Activated CD4-positive, alpha-beta T cell treated with anti-CD3 and anti-CD28 coated beads for 36 hours (primary cell): ENCODE measurements at regions not wholly inside any gene's neighbourhood (a gene's known extent, or its start where the extent isn't known, plus 50 kb on each side); places are given as distances from the start of the nearest gene placed in this dataset.

Experiments used
- ATAC-seq: fragments of 200-7000 bp; cut with Tn5 transposase; one replicate; pipeline ENCODE4 v1.10.0; 2021; ENCODE audit warnings: mild to moderate bottlenecking, moderate library complexity
- CTCF ChIA-PET: fragments of 350-600 bp; sonication (Branson Sonifier 250); formaldehyde crosslinking; loops from one replicate; lab custom pipeline; 2021; ENCODE audit warnings: antibody characterized with exemption; lab: Charles Lee
- POLR2A ChIA-PET: fragments of 350-600 bp; sonication (Branson Sonifier 250); formaldehyde crosslinking; loops from one replicate; lab custom pipeline; 2021; ENCODE audit warnings: antibody characterized with exemption, inconsistent platforms; lab: Charles Lee
- DNase-seq: peaks from one replicate; pipeline ENCODE4 v3.0.0-alpha.2; 2020
- H3K27ac Mint-ChIP-seq: one replicate; pipeline ENCODE4 v1.8.0; 2021; ENCODE audit warnings: mixed read lengths
- H3K27me3 Mint-ChIP-seq: one replicate; pipeline ENCODE4 v1.8.0; 2021; ENCODE audit warnings: mixed read lengths
- H3K36me3 Mint-ChIP-seq: one replicate; pipeline ENCODE4 v1.8.0; 2021; ENCODE audit warnings: low read depth, mixed read lengths
- H3K4me1 Mint-ChIP-seq: one replicate; pipeline ENCODE4 v1.8.0; 2021; ENCODE audit warnings: mixed read lengths
- H3K4me3 Mint-ChIP-seq: one replicate; pipeline ENCODE4 v1.8.0; 2021; ENCODE audit warnings: mild to moderate bottlenecking, moderate library complexity, mixed read lengths
- H3K9me3 Mint-ChIP-seq: one replicate; pipeline ENCODE4 v1.8.0; 2021; ENCODE audit warnings: low read depth, mixed read lengths
- intact Hi-C, 2 experiments: fragments of 100-400 bp; cut with DNase I in 1 of 2; cut with micrococcal nuclease in 1 of 2; formaldehyde crosslinking; loops; one replicate each; pipeline versions ENCODE4 v1.14.2 to v1.15.1; 2022 to 2024; cut with DNase I, micrococcal nuclease

DNA sequence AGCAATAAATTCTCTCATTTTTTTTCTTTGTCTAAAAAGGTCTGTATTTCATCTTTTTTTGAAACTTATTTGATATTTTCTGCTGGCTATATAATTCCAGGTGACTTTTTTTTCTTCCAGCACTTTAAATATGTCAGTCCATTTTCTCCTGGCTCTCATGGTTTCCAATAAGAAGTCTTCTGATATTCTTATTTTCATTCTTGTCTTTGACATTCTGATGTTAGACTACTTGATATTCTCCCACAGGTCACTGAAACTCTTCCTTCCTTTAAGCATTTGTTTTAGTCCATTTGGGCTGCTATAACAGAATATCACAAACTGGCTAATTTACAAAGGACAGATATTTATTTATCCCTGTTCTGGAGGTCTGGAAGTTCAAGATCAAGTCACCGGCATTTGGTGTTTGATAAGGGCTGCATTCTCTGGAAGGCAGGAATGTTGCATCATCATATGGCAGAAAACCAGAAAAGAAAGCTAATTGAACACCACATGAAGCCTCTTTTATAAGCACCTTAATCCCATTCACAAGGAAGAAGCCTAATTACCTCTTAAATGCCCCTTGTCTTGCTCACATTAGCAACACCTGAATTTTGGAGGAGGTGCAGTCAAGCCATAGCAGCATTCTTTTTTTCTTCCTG, 242.1 kb upstream of the TNRC6C start:
- H3K9me3 Mint-ChIP-seq, result peaks cover 13% of the 10 kb centered on the region
- H3K4me3 Mint-ChIP-seq, result no peak overlapping the region
- ChIA-PET CTCF (interaction anchor here (1.0 kb wide), 1 partner anchor 50 kb away, joined by 3 read pairs; no protein-coding TSS in a partner anchor), POLR2A (interaction anchor here (0.7 kb wide), 1 partner anchor 38 kb away, joined by 3 read pairs; no protein-coding TSS in a partner anchor)
- no peaks in the 10 kb centered on the region for H3K36me3 Mint-ChIP-seq
- no peak overlapping the region for H3K27ac Mint-ChIP-seq
- peaks cover 2% of the 10 kb centered on the region for H3K27me3 Mint-ChIP-seq
- intact Hi-C loops, result no loop called here
- ATAC-seq (no peak), DNase-seq (no peak)
- no peaks in the 10 kb centered on the region for H3K4me1 Mint-ChIP-seq

DNA sequence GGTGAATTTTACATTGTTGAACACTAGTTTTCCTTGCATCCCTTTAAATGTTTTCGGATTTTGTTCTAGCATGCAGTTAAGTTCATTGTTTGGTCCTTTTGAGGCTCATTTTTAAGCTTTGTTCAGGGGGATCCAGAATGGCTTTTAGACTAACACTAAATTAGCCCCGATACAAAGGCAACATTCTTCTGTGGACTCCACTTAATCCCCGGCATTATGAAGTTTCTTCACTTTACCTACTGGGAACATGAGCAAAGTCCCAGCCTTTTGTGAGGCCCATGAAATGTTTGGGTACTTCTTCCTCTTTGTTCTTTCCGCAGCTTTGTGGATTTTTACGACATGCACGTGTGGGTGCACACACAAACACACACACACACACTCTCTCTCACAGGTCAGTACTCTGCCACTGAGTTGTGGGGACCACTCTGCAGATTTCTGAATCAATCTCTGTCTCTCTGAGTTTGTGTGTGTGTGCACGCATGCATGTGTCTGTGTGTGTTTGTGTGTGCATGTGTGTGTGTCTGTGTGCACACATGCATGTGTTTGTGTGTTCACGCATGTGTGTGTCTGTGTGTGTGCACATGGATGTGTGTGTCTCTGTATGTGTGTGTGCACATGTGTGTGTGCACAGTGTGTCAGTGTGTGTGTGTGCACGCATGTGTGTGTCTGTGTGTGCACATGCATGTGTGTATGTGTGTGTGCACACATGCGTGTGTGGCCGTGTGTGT, 240.4 kb upstream of the TNRC6C start:
- POLR2A ChIA-PET, result no interaction called here
- no peak for DNase-seq
- CTCF ChIA-PET, result no interaction called here

DNA sequence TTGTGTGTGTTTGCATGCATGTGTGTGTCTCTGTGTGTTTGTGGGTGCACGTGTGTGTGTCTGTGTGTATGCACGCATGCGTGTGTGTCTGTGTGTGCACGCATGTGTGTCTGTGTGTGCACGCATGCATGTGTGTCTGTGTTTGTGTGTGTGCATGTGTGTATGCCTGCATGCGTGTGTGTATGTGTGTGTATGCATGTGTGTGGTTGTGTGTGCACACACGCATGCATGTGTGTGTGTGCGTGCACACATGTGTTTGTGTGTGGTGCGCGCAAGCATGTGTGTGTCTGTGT, 239.9 kb upstream of the TNRC6C start:
- no peak for DNase-seq
- H3K9me3 Mint-ChIP-seq, result peaks cover 13% of the 10 kb centered on the region

More for the DNA sequence above, 240.4 kb upstream of the TNRC6C start:
- no peak for ATAC-seq
- Mint-ChIP-seq H3K27ac (no peak overlapping the region), H3K36me3 (no peaks in the 10 kb centered on the region), H3K4me1 (no peaks in the 10 kb centered on the region), H3K9me3 (peaks cover 13% of the 10 kb centered on the region), H3K4me3 (no peak overlapping the region), H3K27me3 (peaks cover 2% of the 10 kb centered on the region)
- intact Hi-C loops, result no loop called here

GRCh38 chr17:77719806-77720205, 238.7 kb upstream of the TNRC6C start:
- Mint-ChIP-seq H3K4me3 (no peak overlapping the region), H3K36me3 (no peaks in the 10 kb centered on the region), H3K4me1 (no peaks in the 10 kb centered on the region), H3K27me3 (peaks cover 2% of the 10 kb centered on the region), H3K27ac (no peak overlapping the region), H3K9me3 (peaks cover 10% of the 10 kb centered on the region)
- intact Hi-C loops, result no loop called here
- CTCF ChIA-PET, result interaction anchor here (0.6 kb wide), 1 partner anchor 310 kb away, joined by 3 read pairs; no protein-coding TSS in a partner anchor
- ATAC-seq (no peak), DNase-seq (no peak)
- POLR2A ChIA-PET, result no interaction called here

More for the DNA sequence above, 239.9 kb upstream of the TNRC6C start:
- Mint-ChIP-seq H3K36me3 (no peaks in the 10 kb centered on the region), H3K4me1 (no peaks in the 10 kb centered on the region), H3K27me3 (peaks cover 2% of the 10 kb centered on the region), H3K4me3 (no peak overlapping the region), H3K27ac (no peak overlapping the region)
- ChIA-PET CTCF (no interaction called here), POLR2A (no interaction called here)
- intact Hi-C loops, result no loop called here
- ATAC-seq, result no peak

DNA sequence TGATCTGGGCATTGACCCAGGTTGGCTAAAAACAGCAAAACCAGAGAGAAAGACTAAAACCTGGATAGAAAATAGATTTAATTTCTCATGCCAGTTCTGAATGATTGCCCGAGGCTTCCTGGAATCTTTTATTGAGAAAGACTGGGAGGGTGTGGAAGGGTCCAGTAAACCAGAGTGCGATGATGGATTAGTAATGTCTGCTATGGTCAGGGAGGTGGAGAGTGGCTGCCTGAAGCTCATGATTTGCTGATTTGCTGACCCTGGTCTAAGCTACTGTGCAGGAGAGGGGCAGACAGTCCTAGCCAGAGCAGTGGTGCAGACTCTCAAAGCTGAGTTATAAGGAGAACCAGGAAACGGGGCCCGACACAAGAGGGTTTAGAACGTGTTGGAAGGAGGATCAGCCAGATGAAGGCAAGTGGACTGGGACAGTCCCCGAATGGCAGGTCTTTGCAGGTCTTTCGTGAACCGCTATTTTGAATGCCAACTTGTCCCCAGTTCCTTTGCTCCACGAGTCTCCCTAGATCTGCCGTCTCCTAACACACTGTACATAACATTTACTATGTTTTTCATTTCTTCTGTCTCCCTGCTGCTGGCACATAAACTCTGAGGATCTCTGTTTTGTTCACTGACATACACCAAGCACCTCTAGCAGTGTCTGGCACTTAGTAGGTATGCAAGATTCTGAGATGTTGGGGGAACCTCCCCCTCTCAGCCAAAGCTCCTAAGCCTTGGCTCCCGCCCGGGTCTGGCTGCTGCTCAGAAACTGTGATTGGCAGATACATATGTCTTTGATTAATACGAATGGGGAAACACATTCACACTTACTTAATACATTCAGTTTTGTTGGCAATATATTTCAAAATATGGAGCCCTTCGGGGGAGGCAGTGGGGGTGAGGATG, 237.3 kb upstream of the TNRC6C start:
- ATAC-seq, result no peak
- Mint-ChIP-seq H3K36me3 (no peaks in the 10 kb centered on the region), H3K4me3 (no peak overlapping the region), H3K4me1 (no peaks in the 10 kb centered on the region), H3K27ac (no peak overlapping the region), H3K9me3 (peaks cover 8% of the 10 kb centered on the region), H3K27me3 (peaks cover 2% of the 10 kb centered on the region)
- ChIA-PET POLR2A (no interaction called here), CTCF (interaction anchor here (0.7 kb wide), 1 partner anchor 1312 kb away, joined by 3 read pairs; no protein-coding TSS in a partner anchor)
- no peak for DNase-seq
- intact Hi-C loops, result no loop called here

DNA sequence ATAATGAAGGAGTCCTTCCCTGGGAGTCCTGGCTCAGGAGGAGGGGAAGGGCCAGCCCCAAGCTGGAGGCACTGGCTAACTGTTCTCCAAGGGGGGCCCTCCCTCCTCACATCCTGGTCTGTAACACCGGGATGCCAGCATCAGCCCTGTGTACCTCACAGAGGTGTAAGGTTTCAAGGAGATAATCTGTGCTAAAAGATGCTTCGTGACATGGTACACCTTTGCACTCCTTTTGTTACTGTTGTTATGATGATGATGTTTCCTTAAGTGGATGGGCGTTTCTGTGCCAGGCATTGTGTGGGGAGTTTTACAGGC, 236.7 kb upstream of the TNRC6C start:
- no peaks in the 10 kb centered on the region for H3K36me3 Mint-ChIP-seq
- DNase-seq, result no peak
- ChIA-PET CTCF (interaction anchor here (0.7 kb wide), 1 partner anchor 1312 kb away, joined by 3 read pairs; no protein-coding TSS in a partner anchor), POLR2A (no interaction called here)
- H3K27ac Mint-ChIP-seq, result no peak overlapping the region
- no peaks in the 10 kb centered on the region for H3K4me1 Mint-ChIP-seq
- ATAC-seq, result no peak
- H3K27me3 Mint-ChIP-seq, result peaks cover 2% of the 10 kb centered on the region
- H3K4me3 Mint-ChIP-seq, result no peak overlapping the region
- H3K9me3 Mint-ChIP-seq, result peaks cover 5% of the 10 kb centered on the region
- intact Hi-C loops, result no loop called here

DNA sequence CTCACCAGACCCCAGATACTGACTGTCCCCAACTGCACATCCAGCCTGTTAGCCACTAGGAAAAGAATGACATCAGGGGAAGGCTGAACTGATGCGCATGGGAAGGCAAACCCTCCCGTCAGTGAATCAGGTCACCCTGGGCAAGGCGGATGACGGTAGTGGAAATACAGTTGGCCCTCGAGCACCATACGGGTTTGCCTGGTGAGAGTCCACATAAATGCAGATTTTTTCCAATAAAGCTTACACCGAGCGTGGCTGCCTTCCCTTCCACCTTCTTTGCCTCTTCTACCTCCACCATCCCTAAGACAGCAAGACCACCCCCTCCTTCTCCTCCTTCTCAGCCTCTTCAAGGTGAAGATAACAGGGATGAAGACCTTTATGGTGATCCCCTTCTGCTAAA, 236.1 kb upstream of the TNRC6C start:
- intact Hi-C loops, result no loop called here
- ChIA-PET POLR2A (no interaction called here), CTCF (interaction anchor here (0.7 kb wide), 1 partner anchor 9 kb away, joined by 4 read pairs; no protein-coding TSS in a partner anchor)
- Mint-ChIP-seq H3K27ac (no peak overlapping the region), H3K4me3 (no peak overlapping the region), H3K27me3 (peaks cover 2% of the 10 kb centered on the region), H3K9me3 (peaks cover 5% of the 10 kb centered on the region), H3K36me3 (no peaks in the 10 kb centered on the region), H3K4me1 (peaks cover under 1% of the 10 kb centered on the region)
- ATAC-seq (no peak), DNase-seq (no peak)

- H3K27me3 Mint-ChIP-seq, result peaks cover 2% of the 10 kb centered on the region
- H3K9me3 Mint-ChIP-seq, result peaks cover 5% of the 10 kb centered on the region
- ChIA-PET POLR2A (no interaction called here), CTCF (interaction anchor here (0.7 kb wide), 1 partner anchor 8 kb away, joined by 4 read pairs; no protein-coding TSS in a partner anchor)
- peaks cover 3% of the 10 kb centered on the region for H3K4me1 Mint-ChIP-seq
- H3K4me3 Mint-ChIP-seq, result no peak overlapping the region
- ATAC-seq, result no peak
- H3K27ac Mint-ChIP-seq, result no peak overlapping the region
- no peak for DNase-seq
- intact Hi-C loops, result no loop called here
- no peaks in the 10 kb centered on the region for H3K36me3 Mint-ChIP-seq
Measured at GRCh38 chr17:77723071-77723908, 235.2 kb upstream of the TNRC6C start.

DNA sequence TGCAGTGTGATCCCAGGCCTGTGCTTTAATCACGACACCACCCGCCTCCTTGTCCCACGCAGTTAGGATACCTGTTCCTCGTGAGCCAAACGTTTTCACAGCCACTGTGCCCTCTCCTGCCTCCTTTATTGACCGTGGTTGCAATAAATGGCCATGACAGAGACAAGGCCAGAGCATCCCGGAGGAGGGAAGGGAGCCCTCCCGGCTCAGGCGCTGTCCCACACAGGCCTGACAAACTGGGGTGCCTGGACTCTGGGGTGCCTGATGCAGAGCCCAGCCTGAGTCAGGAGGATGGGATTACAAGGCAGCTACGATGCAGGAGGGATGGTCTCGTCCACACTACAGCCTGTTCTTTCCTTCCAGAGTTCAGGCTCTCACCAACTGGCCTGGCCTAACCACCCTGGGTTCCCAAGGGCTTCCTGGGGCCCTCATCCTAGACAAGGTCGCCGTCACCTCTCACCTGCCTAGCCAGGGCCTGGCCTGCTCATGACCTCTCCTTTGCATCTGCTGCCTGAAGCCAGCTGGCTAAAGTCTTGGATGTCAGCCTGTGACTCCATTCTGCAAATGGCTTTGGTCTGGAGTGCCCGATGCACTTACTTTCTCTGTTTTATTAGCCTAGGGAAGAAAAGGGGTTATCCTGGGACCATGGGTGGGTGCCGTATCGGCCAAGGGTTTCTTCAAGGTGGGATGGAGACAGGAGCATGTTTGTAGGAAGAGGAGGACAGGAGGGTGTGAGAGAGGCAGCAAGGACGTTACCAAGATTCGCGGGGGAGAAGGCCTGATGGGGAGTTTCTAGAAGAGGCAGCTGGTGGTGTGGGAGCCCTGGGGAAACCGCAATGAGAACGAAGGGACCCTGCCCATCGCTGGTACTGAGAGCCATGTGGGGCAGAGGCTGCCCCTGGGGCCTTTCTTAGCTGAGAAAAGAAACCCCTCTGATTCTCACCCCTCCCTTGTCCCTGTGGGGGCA, 234.3 kb upstream of the TNRC6C start:
- no peak overlapping the region for H3K27ac Mint-ChIP-seq
- ChIA-PET POLR2A (no interaction called here), CTCF (no interaction called here)
- no peak for DNase-seq
- H3K27me3 Mint-ChIP-seq, result no peaks in the 10 kb centered on the region
- H3K9me3 Mint-ChIP-seq, result no peaks in the 10 kb centered on the region
- H3K36me3 Mint-ChIP-seq, result no peaks in the 10 kb centered on the region
- intact Hi-C loops, result no loop called here
- H3K4me3 Mint-ChIP-seq, result no peak overlapping the region
- H3K4me1 Mint-ChIP-seq, result peaks cover 3% of the 10 kb centered on the region
- no peak for ATAC-seq

DNA sequence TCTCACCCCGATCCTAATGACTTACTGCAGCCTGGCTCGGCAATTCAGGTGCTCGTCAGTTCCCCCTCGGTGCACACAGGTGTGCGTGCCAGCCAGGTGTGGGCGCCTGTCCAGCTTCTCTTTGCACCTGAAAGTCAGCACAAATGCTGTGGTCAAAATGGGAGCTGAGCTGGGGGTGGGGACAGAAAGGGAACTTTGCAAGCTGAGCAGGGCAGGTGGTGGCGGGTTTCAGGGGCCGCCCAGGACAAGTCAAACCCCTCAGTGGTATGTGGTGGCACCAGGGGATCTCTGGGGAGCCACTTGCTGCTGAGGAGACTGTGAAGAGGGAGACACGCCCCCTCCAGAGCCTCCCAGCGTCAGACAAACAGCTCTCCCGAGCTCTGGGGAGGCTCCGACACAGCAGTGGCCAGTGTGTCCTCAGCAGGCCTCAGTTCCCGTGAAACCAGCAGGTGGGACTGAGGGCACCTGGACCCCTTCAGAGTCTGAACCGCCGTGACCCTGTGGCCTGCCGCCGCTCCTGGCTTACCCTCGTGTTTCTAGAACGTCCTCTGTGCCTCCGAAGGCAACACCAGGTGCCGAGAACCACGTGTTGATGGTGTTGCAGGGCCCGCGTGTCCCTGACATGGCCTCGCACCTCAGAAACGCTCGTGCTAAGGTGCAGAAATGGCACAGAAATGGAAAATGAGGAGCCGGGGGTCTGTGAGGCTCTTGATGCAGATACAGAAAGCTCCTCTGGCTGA, 233.5 kb upstream of the TNRC6C start:
- Mint-ChIP-seq H3K4me1 (peaks cover 3% of the 10 kb centered on the region), H3K36me3 (peaks cover 2% of the 10 kb centered on the region), H3K9me3 (peaks cover 4% of the 10 kb centered on the region), H3K4me3 (no peak overlapping the region), H3K27ac (no peak overlapping the region), H3K27me3 (peaks cover 2% of the 10 kb centered on the region)
- ATAC-seq (no peak), DNase-seq (no peak)
- intact Hi-C loops, result no loop called here
- POLR2A ChIA-PET, result no interaction called here
- CTCF ChIA-PET, result no interaction called here
